ENCODE measurements at regions not wholly inside any gene's neighbourhood (a gene's known extent, or its start where the extent isn't known, plus 50 kb on each side); places are given as distances from the start of the nearest gene placed in this dataset.
"Not testable (repeated sequence)": the region's sequence is repeated elsewhere in the genome, so short reads cannot be mapped to it uniquely, and the experiment has no call there.

GRCh38 chr18:42310956-42311355 lies 355.9 kb downstream of the PIK3C3 start:
- DNase-seq (ENCODE audit: low spot score in 2 of 2): no peak
- no peaks in the 10 kb centered on the region for H3K27me3 Mint-ChIP-seq
- H3K4me1 Mint-ChIP-seq: no peaks in the 10 kb centered on the region
- H3K27ac Mint-ChIP-seq (ENCODE audit: low read depth): no peak overlapping the region
- ATAC-seq (replicated peaks; ENCODE audit: extremely low read depth, poor library complexity, severe bottlenecking): no peak
- peaks cover 4% of the 10 kb centered on the region for H3K36me3 Mint-ChIP-seq (ENCODE audit: insufficient read depth)
- H3K4me3 Mint-ChIP-seq: no peak overlapping the region
- H3K9me3 Mint-ChIP-seq: no peaks in the 10 kb centered on the region

DNA sequence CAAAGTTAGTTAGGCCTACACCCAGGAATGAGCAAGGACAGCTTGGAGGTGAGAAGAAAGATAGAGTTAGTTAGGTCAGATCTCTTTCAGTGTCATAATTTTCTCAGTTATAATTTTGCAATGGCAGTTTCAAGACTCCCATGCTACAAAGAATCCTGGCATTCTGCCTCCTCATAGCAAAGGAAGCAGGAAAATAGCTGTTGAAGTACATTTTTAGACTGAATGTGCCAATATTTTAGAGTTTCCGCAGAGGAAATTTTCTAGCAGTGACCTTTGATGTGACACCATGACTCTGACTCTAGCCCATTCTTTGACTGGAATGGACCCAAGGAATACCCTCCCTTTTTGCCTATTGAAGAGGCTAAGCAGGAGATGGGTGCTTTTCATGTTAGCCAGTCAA lies 371.7 kb downstream of the PIK3C3 start:
- H3K27ac Mint-ChIP-seq (ENCODE audit: low read depth): no peak overlapping the region
- H3K4me1 Mint-ChIP-seq: no peaks in the 10 kb centered on the region
- H3K36me3 Mint-ChIP-seq (ENCODE audit: insufficient read depth): peaks cover 2% of the 10 kb centered on the region
- no peak overlapping the region for H3K4me3 Mint-ChIP-seq
- peaks cover 5% of the 10 kb centered on the region for H3K9me3 Mint-ChIP-seq
- no peak for ATAC-seq (replicated peaks; ENCODE audit: extremely low read depth, poor library complexity, severe bottlenecking)
- no peak for DNase-seq (ENCODE audit: low spot score in 2 of 2)
- no peaks in the 10 kb centered on the region for H3K27me3 Mint-ChIP-seq

GRCh38 chr18:42328931-42329330 lies 373.9 kb downstream of the PIK3C3 start:
- Mint-ChIP-seq H3K4me3 (no peak overlapping the region), H3K9me3 (peaks cover 10% of the 10 kb centered on the region), H3K36me3 (ENCODE audit: insufficient read depth) (peaks cover 2% of the 10 kb centered on the region), H3K4me1 (no peaks in the 10 kb centered on the region), H3K27me3 (no peaks in the 10 kb centered on the region), H3K27ac (ENCODE audit: low read depth) (no peak overlapping the region)
- ATAC-seq (replicated peaks; ENCODE audit: extremely low read depth, poor library complexity, severe bottlenecking) (no peak), DNase-seq (ENCODE audit: low spot score in 2 of 2) (no peak)

DNA sequence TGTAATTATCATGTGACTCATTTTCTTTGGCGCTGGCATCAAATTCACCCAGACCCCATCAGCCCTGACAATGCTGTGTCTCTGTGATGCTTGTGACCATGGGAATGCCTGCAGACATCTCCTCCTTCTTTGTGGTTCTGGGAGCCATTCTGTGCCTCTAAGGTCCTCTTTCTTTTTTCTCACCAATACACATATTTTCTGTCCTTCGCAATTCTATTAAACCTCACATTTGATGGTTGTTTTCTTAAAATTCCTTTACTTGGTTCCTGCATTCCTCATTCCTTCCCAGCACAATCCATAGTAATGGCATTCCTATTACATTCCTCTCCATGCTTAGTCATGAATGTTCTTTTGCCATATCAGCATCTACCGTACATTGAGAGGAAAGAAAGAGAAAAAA lies 375.3 kb downstream of the PIK3C3 start:
- Mint-ChIP-seq H3K27ac (ENCODE audit: low read depth) (no peak overlapping the region), H3K4me3 (no peak overlapping the region), H3K36me3 (ENCODE audit: insufficient read depth) (peaks cover 2% of the 10 kb centered on the region), H3K9me3 (peaks cover 12% of the 10 kb centered on the region), H3K27me3 (no peaks in the 10 kb centered on the region), H3K4me1 (no peaks in the 10 kb centered on the region)
- DNase-seq (ENCODE audit: low spot score in 2 of 2) (no peak), ATAC-seq (replicated peaks; ENCODE audit: extremely low read depth, poor library complexity, severe bottlenecking) (no peak)

- no peak for ATAC-seq (replicated peaks; ENCODE audit: extremely low read depth, poor library complexity, severe bottlenecking)
These were observed 378.5 kb downstream of the PIK3C3 start for GRCh38 chr18:42333558-42333957.

GRCh38 chr18:42334931-42335330 lies 379.9 kb downstream of the PIK3C3 start:
- Mint-ChIP-seq H3K27ac (ENCODE audit: low read depth) (no peak overlapping the region), H3K4me3 (no peak overlapping the region), H3K36me3 (ENCODE audit: insufficient read depth) (no peaks in the 10 kb centered on the region), H3K9me3 (peaks cover 21% of the 10 kb centered on the region), H3K27me3 (no peaks in the 10 kb centered on the region), H3K4me1 (no peaks in the 10 kb centered on the region)
- ATAC-seq (replicated peaks; ENCODE audit: extremely low read depth, poor library complexity, severe bottlenecking) (no peak), DNase-seq (ENCODE audit: low spot score in 2 of 2) (no peak)

More at GRCh38 chr18:42333558-42333957, 378.5 kb downstream of the PIK3C3 start:
- no peaks in the 10 kb centered on the region for H3K4me1 Mint-ChIP-seq
- DNase-seq (ENCODE audit: low spot score in 2 of 2): no peak
- H3K27me3 Mint-ChIP-seq: no peaks in the 10 kb centered on the region
- H3K36me3 Mint-ChIP-seq (ENCODE audit: insufficient read depth): no peaks in the 10 kb centered on the region
- no peak overlapping the region for H3K4me3 Mint-ChIP-seq
- no peak overlapping the region for H3K27ac Mint-ChIP-seq (ENCODE audit: low read depth)
- H3K9me3 Mint-ChIP-seq: peaks cover 21% of the 10 kb centered on the region

- Mint-ChIP-seq H3K36me3 (ENCODE audit: insufficient read depth) (no peaks in the 10 kb centered on the region), H3K4me1 (no peaks in the 10 kb centered on the region), H3K4me3 (no peak overlapping the region), H3K27ac (ENCODE audit: low read depth) (no peak overlapping the region), H3K9me3 (peaks cover 29% of the 10 kb centered on the region), H3K27me3 (no peaks in the 10 kb centered on the region)
- ATAC-seq (replicated peaks; ENCODE audit: extremely low read depth, poor library complexity, severe bottlenecking) (no peak), DNase-seq (ENCODE audit: low spot score in 2 of 2) (no peak)
These were observed 381.1 kb downstream of the PIK3C3 start for GRCh38 chr18:42336139-42336538.

DNA sequence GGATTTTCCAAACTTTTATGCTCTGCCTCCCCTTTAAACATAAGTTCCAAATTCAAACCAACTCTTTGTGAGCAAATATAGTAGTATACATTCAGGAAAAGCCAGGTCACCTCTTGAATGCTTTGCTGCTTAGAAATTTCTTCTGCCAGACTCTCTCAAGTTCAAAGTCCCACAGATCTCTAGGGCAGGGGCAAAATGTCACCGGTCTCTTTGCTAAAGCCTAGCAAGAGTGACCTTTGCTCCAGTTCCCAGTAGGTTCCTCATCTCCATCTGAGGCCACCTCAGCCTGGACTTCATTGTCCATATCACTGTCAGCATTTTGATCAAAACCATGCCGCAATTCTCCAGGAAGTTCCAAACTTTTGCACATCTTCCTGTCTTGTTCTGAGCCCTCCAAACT lies 382.3 kb downstream of the PIK3C3 start:
- H3K27ac Mint-ChIP-seq (ENCODE audit: low read depth); H3K4me3 Mint-ChIP-seq; DNase-seq (ENCODE audit: low spot score in 2 of 2); ATAC-seq (replicated peaks; ENCODE audit: extremely low read depth, poor library complexity, severe bottlenecking); H3K4me1 Mint-ChIP-seq; H3K27me3 Mint-ChIP-seq; H3K36me3 Mint-ChIP-seq (ENCODE audit: insufficient read depth): not testable (repeated sequence)
- peaks cover 29% of the 10 kb centered on the region for H3K9me3 Mint-ChIP-seq

DNA sequence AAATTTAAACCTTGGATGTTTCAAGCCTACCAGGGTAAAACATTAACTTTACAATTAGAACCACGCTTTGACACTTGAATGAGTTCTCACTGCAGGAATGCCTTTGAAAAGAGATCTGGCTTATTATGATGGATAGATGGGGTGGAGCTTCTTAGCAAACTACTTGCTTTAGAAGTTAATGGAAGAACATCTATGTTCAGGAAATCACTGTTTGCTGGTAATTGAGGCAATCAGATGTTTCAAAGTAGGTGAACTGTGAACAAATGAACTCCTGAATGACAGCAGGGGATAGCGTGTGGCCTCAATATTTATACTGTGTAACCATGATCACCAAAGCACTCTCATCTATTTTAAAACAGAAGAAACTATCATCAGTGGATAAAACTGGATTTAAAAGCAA lies 383.6 kb downstream of the PIK3C3 start:
- DNase-seq (ENCODE audit: low spot score in 2 of 2) (no peak), ATAC-seq (replicated peaks; ENCODE audit: extremely low read depth, poor library complexity, severe bottlenecking) (no peak)
- no peak overlapping the region for H3K4me3 Mint-ChIP-seq
- H3K9me3 Mint-ChIP-seq: peaks cover 23% of the 10 kb centered on the region
- H3K27ac Mint-ChIP-seq (ENCODE audit: low read depth): no peak overlapping the region
- H3K27me3 Mint-ChIP-seq: no peaks in the 10 kb centered on the region
- no peaks in the 10 kb centered on the region for H3K36me3 Mint-ChIP-seq (ENCODE audit: insufficient read depth)
- no peaks in the 10 kb centered on the region for H3K4me1 Mint-ChIP-seq

DNA sequence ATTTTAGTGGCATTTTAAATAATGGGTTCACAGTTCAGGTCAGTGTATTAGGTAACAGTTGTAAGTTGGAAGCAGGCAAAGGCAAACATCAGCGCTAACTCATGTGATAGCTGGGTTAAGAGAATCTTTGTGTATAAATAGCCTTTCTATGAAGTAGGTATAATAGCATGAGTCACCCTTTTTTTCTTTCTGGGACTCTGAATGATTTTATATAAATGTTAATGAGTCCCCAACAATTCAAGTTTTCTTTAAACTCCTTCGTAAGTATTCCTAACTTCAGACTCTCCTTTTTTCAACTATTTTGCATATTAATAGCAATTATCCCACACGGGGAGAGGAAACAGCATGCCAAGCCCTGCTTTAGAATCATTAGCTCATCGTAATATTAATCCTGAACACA lies 384.3 kb downstream of the PIK3C3 start:
- Mint-ChIP-seq H3K36me3 (ENCODE audit: insufficient read depth) (no peaks in the 10 kb centered on the region), H3K4me3 (no peak overlapping the region), H3K27ac (ENCODE audit: low read depth) (no peak overlapping the region), H3K9me3 (peaks cover 23% of the 10 kb centered on the region), H3K27me3 (no peaks in the 10 kb centered on the region), H3K4me1 (no peaks in the 10 kb centered on the region)
- DNase-seq (ENCODE audit: low spot score in 2 of 2) (no peak), ATAC-seq (replicated peaks; ENCODE audit: extremely low read depth, poor library complexity, severe bottlenecking) (no peak)

DNA sequence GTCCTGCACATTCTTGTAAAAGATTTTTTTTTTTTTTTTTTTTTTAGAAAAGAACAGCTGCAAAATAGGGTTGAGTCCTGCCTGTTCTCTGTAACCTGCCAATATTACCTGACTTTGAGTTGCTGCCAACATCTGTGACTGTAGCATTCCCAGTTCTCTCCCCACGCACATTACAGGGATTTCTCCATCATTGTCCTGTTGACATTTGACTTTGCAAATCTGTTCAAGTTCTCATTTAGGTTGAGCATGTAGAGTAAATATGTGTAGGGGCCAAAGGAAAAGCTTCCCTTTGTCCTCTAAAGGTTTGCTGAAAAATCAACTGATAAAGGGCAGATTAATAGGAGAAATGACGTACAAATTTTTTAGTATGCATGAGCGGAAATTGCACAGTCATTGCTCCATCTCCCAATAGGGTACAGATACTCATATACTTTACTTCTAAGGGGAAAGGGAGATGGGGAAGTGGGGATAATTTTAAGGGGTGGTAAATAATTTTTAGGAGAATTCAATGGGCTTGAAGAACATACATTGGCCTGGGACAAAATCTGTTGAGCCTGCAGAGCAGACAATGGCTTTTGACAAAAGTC lies 385.5 kb downstream of the PIK3C3 start:
- Mint-ChIP-seq H3K4me3 (no peak overlapping the region), H3K9me3 (peaks cover 20% of the 10 kb centered on the region), H3K4me1 (no peaks in the 10 kb centered on the region), H3K27me3 (no peaks in the 10 kb centered on the region), H3K36me3 (ENCODE audit: insufficient read depth) (no peaks in the 10 kb centered on the region), H3K27ac (ENCODE audit: low read depth) (no peak overlapping the region)
- ATAC-seq (replicated peaks; ENCODE audit: extremely low read depth, poor library complexity, severe bottlenecking) (no peak), DNase-seq (ENCODE audit: low spot score in 2 of 2) (no peak)

DNA sequence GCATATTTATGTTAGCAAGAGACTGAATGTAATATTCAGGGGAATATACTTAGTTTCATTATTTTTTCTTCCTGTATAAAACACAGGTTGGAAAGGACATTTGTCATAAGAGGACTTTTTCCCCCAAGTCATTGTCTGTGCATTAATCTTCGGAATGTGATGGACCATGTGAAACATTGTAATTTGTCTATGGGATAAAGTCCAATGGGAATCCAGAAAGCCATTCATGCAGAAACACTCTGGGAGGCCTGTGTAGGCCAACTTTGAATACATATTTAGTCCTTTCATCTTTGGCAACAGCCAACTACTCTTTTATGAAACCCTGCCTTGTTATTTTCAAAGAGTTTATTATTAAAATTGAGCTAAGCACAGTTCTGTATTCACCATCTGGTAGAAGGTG lies 386.4 kb downstream of the PIK3C3 start:
- Mint-ChIP-seq H3K9me3 (peaks cover 15% of the 10 kb centered on the region), H3K27ac (ENCODE audit: low read depth) (no peak overlapping the region), H3K36me3 (ENCODE audit: insufficient read depth) (no peaks in the 10 kb centered on the region), H3K4me3 (no peak overlapping the region), H3K27me3 (no peaks in the 10 kb centered on the region), H3K4me1 (no peaks in the 10 kb centered on the region)
- ATAC-seq (replicated peaks; ENCODE audit: extremely low read depth, poor library complexity, severe bottlenecking) (no peak), DNase-seq (ENCODE audit: low spot score in 2 of 2) (no peak)

- ATAC-seq (replicated peaks; ENCODE audit: extremely low read depth, poor library complexity, severe bottlenecking): no peak
- Mint-ChIP-seq H3K4me1 (no peaks in the 10 kb centered on the region), H3K9me3 (no peaks in the 10 kb centered on the region)
These were observed 393.7 kb downstream of the PIK3C3 start for GRCh38 chr18:42348722-42349121.

DNA sequence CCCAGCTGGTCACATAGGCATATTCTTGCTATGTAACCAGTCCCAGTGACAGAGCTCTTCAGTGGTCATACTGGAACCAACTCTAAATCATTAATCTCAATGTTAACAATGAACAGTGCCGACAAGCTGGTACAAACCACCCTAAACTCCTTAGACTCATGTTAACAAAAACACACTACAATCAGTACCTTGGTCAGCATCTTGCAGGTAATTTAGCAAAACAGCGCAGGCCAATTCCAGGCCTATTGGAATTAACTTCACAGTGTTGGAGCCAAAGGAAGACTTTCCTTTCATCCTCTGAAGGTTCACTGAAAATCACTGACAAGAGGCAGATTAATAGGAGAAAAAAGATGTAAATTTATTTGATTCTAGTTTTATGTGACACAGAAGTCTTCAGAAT lies 396.4 kb downstream of the PIK3C3 start:
- Mint-ChIP-seq H3K4me1 (no peaks in the 10 kb centered on the region), H3K4me3 (no peak overlapping the region), H3K27ac (ENCODE audit: low read depth) (no peak overlapping the region), H3K36me3 (ENCODE audit: insufficient read depth) (peaks cover 1% of the 10 kb centered on the region), H3K27me3 (no peaks in the 10 kb centered on the region), H3K9me3 (peaks cover 9% of the 10 kb centered on the region)
- no peak for ATAC-seq (replicated peaks; ENCODE audit: extremely low read depth, poor library complexity, severe bottlenecking)
- no peak for DNase-seq (ENCODE audit: low spot score in 2 of 2)

More at GRCh38 chr18:42348722-42349121, 393.7 kb downstream of the PIK3C3 start:
- Mint-ChIP-seq H3K4me3 (no peak overlapping the region), H3K27me3 (no peaks in the 10 kb centered on the region), H3K27ac (ENCODE audit: low read depth) (no peak overlapping the region), H3K36me3 (ENCODE audit: insufficient read depth) (peaks cover 1% of the 10 kb centered on the region)
- no peak for DNase-seq (ENCODE audit: low spot score in 2 of 2)

All from central memory CD8-positive, alpha-beta T cell (primary cell).